NCI-H226 (cell line): ENCODE measurements at regions not wholly inside any gene's neighbourhood (a gene's known extent, or its start where the extent isn't known, plus 50 kb on each side); places are given as distances from the start of the nearest gene placed in this dataset.

Experiments used
- DNase-seq: peaks from one replicate; pipeline ENCODE4 v3.0.0-alpha.2; 2015

GRCh38 chr6:98576791-98577190 is 257.6 kb upstream of the POU3F2 start:
- DNase-seq: no peak

DNA sequence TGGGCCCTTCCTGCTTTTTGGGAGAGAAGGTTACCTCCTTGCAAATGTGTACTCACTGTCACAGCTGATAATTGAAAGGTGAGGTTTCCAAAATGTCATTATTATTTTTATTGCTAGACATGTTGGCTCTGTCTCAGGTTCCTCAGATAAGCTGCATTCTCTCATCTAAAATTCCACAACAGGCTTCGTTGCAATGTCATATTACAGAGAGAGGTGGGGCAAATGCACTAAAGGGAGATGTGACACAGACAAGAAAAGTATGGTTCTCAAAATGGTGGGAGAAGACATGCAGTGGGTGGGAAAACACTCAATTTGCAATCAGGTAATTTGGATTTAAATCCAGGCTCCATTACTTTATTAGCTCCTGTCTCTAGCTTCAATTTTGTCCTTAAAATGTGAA is 256.4 kb upstream of the POU3F2 start:
- no peak for DNase-seq

DNA sequence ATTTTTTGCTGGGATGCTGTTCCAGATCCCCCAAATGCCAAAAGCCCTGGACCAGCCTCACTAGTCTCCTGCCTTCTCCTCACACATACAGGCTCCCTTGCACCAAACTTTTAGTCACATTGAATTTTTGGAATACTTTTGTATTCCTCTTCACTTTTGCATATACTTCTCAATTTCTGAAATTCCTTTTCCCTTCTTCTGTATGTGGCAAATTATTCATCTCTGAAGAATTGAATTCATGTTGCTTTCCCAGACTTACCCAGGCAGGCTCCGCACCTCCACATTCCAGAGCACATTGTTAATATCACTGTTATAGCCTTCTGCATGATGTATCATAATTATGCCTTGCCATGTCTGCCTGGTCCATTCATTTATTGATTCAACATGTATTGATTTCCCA is 255.3 kb upstream of the POU3F2 start:
- peak; percentile 25 for DNase-seq

- DNase-seq: no peak
Measured at GRCh38 chr6:98579941-98580340, 254.4 kb upstream of the POU3F2 start.

- DNase-seq: no peak
Measured at GRCh38 chr6:98581705-98582104, 252.7 kb upstream of the POU3F2 start.

GRCh38 chr6:98583506-98583905 is 250.9 kb upstream of the POU3F2 start:
- no peak for DNase-seq

GRCh38 chr6:98586163-98586562 is 248.2 kb upstream of the POU3F2 start:
- DNase-seq: no peak

GRCh38 chr6:98587555-98587954 is 246.8 kb upstream of the POU3F2 start:
- no peak for DNase-seq

- DNase-seq: no peak
Measured at GRCh38 chr6:98589536-98589935, 244.8 kb upstream of the POU3F2 start.

GRCh38 chr6:98590136-98590681 is 244.2 kb upstream of the POU3F2 start:
- DNase-seq: no peak

DNA sequence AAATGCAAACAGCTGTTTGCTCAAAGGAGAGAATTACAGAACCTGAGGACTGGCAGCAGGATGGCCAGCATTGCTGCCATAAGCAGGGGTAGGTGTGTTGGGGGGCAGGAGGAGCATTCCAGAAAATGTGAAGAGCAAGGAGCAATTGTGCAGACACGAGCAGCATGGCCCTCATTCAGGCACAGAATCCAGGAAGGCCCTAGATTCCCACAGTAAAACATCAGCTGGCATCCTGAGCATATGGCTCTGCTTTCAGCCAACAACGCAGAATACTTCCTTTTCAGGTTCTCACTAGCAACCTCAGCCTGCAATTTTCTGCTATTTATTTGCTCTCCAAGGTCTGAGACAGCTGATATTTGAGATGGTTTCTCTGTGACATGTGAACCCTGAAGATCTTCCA is 243.4 kb upstream of the POU3F2 start:
- no peak for DNase-seq

- DNase-seq: no peak
Measured at GRCh38 chr6:98593676-98594075, 240.7 kb upstream of the POU3F2 start.

GRCh38 chr6:98601716-98602115 is 232.7 kb upstream of the POU3F2 start:
- DNase-seq: no peak

DNA sequence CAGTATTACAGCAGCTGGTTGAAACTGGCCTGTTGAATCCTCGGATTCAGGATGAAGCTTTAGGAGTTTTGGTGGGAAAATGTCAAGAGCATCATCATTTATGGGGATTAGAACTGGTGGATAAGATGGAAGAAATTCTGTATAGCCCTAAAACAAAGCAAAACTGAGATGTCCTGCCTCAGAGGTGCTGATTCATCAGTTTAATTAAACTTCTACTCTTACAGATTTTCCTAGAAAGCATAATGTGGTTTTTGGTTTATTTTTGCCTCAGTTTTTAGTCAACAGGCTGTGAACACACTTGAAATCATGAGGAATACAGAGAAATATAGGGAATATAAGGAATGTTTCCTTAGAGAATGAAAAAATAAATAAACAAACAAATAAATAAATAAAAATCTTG is 228.7 kb upstream of the POU3F2 start:
- DNase-seq: no peak

DNA sequence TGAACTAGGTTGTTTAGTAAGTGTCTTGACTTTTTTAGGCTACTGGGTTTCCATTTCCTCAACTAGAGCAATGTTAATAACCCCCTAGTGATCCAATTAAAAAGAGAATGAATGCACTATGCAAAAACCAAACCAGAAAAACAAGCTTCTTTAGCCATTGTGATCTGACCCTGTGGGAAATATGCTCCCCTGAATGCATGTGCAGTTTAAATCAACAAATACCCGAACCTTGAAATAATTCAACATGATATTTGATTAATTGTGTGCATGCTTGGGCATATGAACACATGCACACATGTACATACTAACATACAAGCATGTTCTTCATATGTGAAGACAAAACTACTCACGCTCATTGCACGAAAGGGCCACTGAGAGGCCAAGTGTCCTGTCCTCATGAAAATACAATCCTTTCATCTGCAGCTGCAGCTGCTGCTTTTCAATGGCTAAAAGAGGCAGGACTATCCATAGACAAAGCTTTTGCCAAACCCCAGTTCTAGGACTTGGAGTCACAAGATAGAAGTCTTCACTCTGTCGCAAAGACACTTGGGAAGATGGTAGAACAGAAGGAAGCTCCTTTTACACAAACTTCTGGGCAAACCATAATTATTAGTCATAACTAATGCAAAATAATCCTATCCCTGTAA is 207.1 kb upstream of the POU3F2 start:
- DNase-seq: no peak

DNA sequence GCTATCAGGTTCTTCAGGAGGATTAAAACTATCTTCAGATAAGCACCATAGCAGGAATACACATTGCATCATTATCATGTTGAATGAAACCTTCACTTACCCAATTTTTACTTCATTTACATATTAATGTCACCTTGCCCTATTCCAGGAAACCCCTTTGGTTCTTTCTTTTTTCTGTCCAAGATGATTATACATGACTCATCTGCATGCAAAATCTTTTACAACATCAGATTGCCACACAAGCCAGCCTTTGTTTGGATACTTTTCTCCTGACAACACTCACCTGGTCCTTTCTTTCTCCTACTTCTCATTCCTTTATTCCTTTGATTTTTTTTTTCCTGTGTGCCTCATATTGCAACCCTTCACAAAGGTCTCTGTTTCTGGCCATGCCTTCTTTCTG is 200.5 kb upstream of the POU3F2 start:
- no peak for DNase-seq

GRCh38 chr6:98634569-98634968 is 199.8 kb upstream of the POU3F2 start:
- no peak for DNase-seq

DNA sequence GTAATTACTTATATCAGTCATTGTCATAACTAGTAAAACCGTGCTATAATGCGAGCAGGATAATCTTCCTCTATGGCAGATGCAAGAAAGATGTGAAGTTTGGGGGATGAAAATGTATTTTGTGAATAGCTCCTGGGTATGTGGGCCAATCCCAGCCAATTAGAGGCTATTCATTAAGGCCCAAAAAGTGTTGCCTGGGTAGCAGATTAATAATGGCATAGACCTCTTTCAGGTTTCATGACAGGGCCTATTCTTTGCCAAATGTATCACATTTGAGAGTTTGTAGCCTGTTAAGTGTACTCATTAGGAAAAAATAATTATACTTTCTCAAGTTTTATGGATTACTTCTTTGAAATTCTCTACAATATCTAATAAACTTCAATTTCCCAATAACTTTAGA is 199.2 kb upstream of the POU3F2 start:
- DNase-seq: no peak

GRCh38 chr6:98636941-98637340 is 197.4 kb upstream of the POU3F2 start:
- DNase-seq: no peak

GRCh38 chr6:98639089-98639635 is 195.2 kb upstream of the POU3F2 start:
- DNase-seq: no peak

- DNase-seq: no peak
Measured at GRCh38 chr6:98640366-98640765, 194.0 kb upstream of the POU3F2 start.

- DNase-seq: no peak
Measured at GRCh38 chr6:98641949-98642719, 192.2 kb upstream of the POU3F2 start.

DNA sequence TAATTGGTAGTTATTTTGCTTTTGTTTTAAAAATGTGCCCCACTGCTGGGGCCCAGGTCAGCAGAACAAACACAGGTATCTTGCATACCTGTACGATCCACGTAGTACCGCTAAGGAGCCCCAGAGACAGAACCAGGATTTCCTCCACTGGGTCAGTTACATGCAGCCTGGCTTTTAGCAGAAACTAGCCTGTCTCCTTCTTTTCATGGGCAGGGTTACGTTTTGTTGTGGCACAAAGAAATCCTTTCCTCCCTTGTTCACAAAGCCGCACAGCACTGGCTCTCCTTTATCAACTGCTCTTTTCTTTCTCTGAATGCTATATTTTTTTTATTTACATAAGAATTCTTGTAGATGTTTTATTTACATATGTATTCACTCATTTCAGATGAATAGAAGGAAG is 190.3 kb upstream of the POU3F2 start:
- no peak for DNase-seq

GRCh38 chr6:98648211-98648914 is 186.0 kb upstream of the POU3F2 start:
- DNase-seq: no peak
